NCI-H748 (cell line): ENCODE measurements at regions not wholly inside any gene's neighbourhood (a gene's known extent, or its start where the extent isn't known, plus 50 kb on each side); places are given as distances from the start of the nearest gene placed in this dataset.

Source experiments
- DNase-seq: peaks from one replicate; lab custom pipeline; 2025; ENCODE audit not compliant: unreplicated experiment; lab: John Stamatoyannopoulos, UW

GRCh38 chr16:64182985-64183384 lies 938.9 kb downstream of the CDH11 start:
- DNase-seq = no peak

- no peak for DNase-seq
Observed at GRCh38 chr16:64181271-64181925, 940.5 kb downstream of the CDH11 start.

- no peak for DNase-seq
Observed at GRCh38 chr16:64180136-64180900, 941.5 kb downstream of the CDH11 start.

GRCh38 chr16:64174327-64174726 lies 947.5 kb downstream of the CDH11 start:
- DNase-seq = no peak

- DNase-seq = no peak
Observed at GRCh38 chr16:64172652-64173051, 949.2 kb downstream of the CDH11 start.

GRCh38 chr16:64172226-64172625 lies 949.6 kb downstream of the CDH11 start:
- DNase-seq = no peak

- DNase-seq = no peak
Observed at GRCh38 chr16:64171632-64172031, 950.2 kb downstream of the CDH11 start.

- DNase-seq = no peak
Observed at GRCh38 chr16:64168371-64168770, 953.5 kb downstream of the CDH11 start.

GRCh38 chr16:64167936-64168335 lies 953.9 kb downstream of the CDH11 start:
- DNase-seq = peak; percentile 5

- no peak for DNase-seq
Observed at GRCh38 chr16:64165368-64165767, 956.5 kb downstream of the CDH11 start.

- no peak for DNase-seq
Observed at GRCh38 chr16:64162613-64163375, 959.1 kb downstream of the CDH11 start.

GRCh38 chr16:64159976-64160375 lies 961.9 kb downstream of the CDH11 start:
- DNase-seq = no peak

- no peak for DNase-seq
Observed at GRCh38 chr16:64158941-64159588, 962.8 kb downstream of the CDH11 start.

- DNase-seq = no peak
Observed at GRCh38 chr16:64153718-64154117, 968.1 kb downstream of the CDH11 start.

GRCh38 chr16:64151990-64152767 lies 969.7 kb downstream of the CDH11 start:
- no peak for DNase-seq

GRCh38 chr16:64150193-64150592 lies 971.7 kb downstream of the CDH11 start:
- DNase-seq = no peak

GRCh38 chr16:64149756-64150155 lies 972.1 kb downstream of the CDH11 start:
- no peak for DNase-seq

GRCh38 chr16:64148356-64148755 lies 973.5 kb downstream of the CDH11 start:
- no peak for DNase-seq

- no peak for DNase-seq
Observed at GRCh38 chr16:64147941-64148340, 973.9 kb downstream of the CDH11 start.

- no peak for DNase-seq
Observed at GRCh38 chr16:64144617-64145016, 977.2 kb downstream of the CDH11 start.

GRCh38 chr16:64138621-64139020 lies 983.2 kb downstream of the CDH11 start:
- DNase-seq = no peak
